ENCODE measurements at regions not wholly inside any gene's neighbourhood (a gene's known extent, or its start where the extent isn't known, plus 50 kb on each side); places are given as distances from the start of the nearest gene placed in this dataset.

DNA sequence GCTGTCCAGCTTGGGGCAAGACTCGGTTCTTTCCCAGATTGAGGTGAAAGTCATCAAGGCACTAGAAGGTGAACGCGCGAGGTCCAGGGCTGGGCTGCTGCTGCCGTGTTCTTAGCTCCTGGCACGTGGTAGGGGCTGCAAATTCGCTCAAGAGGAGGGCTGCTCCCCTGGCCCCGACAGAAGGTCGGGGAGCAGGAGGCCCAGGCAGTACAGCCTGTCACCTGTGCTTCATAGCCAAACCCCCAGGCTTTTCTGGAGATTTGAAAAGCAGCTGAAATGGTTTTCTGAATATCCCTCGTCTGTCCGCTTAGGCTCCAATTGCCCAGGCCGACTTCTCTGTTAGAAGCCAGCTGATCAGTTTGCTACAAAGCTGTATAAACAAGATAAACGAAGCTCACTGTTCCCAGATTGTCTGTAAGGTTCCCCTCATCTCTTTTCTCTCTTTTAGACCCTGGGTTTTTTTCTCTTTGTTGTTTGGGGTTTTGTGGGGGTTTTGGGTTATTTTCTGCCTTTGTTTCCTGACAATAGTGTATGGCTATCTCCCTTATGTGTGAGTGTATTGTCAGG is 60.0 kb upstream of the STX18 start:
- Histone ChIP-seq H3K36me3 (ENCODE audit: control insufficient read depth in 2 of 3, insufficient read depth in 3 of 3, low read length in 3 of 3) (no peaks in the 10 kb centered on the region), H3K27ac (ENCODE audit: low read depth, low read length) (no peak overlapping the region), H3K4me3 (ENCODE audit: low read length) (no peak overlapping the region), H3K4me1 (ENCODE audit: control insufficient read depth in 2 of 2, insufficient read depth in 2 of 2, low read length in 2 of 2) (no peaks in the 10 kb centered on the region), H3K27me3 (ENCODE audit: control insufficient read depth in 2 of 2, insufficient read depth in 2 of 2, low read length in 2 of 2) (no peaks in the 10 kb centered on the region), H3K9me3 (ENCODE audit: control insufficient read depth in 2 of 3, low read length in 3 of 3) (no peaks in the 10 kb centered on the region)
- ChIA-PET CTCF (no interaction called here), POLR2A (no interaction called here)
- no peak overlapping the region for H3K27ac Mint-ChIP-seq
- DNase-seq, result no peak
- H3K4me1 Mint-ChIP-seq, result peaks cover 0 to 3% (median 0%) of the 10 kb centered on the region in 7 donors
- H3K9me3 Mint-ChIP-seq, result peaks cover 0 to 3% (median 0%) of the 10 kb centered on the region in 11 donors
- H3K4me3 Mint-ChIP-seq, result no peak overlapping the region
- no peak for ATAC-seq
- H3K36me3 Mint-ChIP-seq, result peaks cover 0 to 30% (median 18%) of the 10 kb centered on the region in 5 donors
- intact Hi-C loops (cut with micrococcal nuclease), result no loop called here
- no peaks in the 10 kb centered on the region for H3K27me3 Mint-ChIP-seq

- Mint-ChIP-seq H3K4me3 (no peak overlapping the region), H3K27me3 (no peaks in the 10 kb centered on the region), H3K4me1 (peaks cover 0 to 3% (median 0%) of the 10 kb centered on the region in 7 donors), H3K36me3 (peaks cover 3 to 44% (median 31%) of the 10 kb centered on the region in 5 donors), H3K27ac (no peak overlapping the region), H3K9me3 (peaks cover 2 to 22% (median 8%) of the 10 kb centered on the region in 11 donors)
- Histone ChIP-seq H3K27ac (ENCODE audit: low read depth, low read length) (no peak overlapping the region), H3K9me3 (ENCODE audit: control insufficient read depth in 2 of 3, low read length in 3 of 3) (peaks cover 0 to 7% (median 0%) of the 10 kb centered on the region in 3 experiments), H3K27me3 (ENCODE audit: control insufficient read depth in 2 of 2, insufficient read depth in 2 of 2, low read length in 2 of 2) (no peaks in the 10 kb centered on the region), H3K36me3 (ENCODE audit: control insufficient read depth in 2 of 3, insufficient read depth in 3 of 3, low read length in 3 of 3) (no peaks in the 10 kb centered on the region), H3K4me3 (ENCODE audit: low read length) (no peak overlapping the region), H3K4me1 (ENCODE audit: control insufficient read depth in 2 of 2, insufficient read depth in 2 of 2, low read length in 2 of 2) (no peaks in the 10 kb centered on the region)
- intact Hi-C loops (cut with micrococcal nuclease), result no loop called here
- ChIA-PET POLR2A (no interaction called here), CTCF (no interaction called here)
- ATAC-seq (no peak), DNase-seq (no peak)
Observed at GRCh38 chr4:4599481-4600275, 57.8 kb upstream of the STX18 start.

GRCh38 chr4:4598851-4599411 is 57.1 kb upstream of the STX18 start:
- Histone ChIP-seq H3K9me3 (ENCODE audit: control insufficient read depth in 2 of 3, low read length in 3 of 3) (peaks cover 0 to 9% (median 0%) of the 10 kb centered on the region in 3 experiments), H3K27ac (ENCODE audit: low read depth, low read length) (no peak overlapping the region), H3K27me3 (ENCODE audit: control insufficient read depth in 2 of 2, insufficient read depth in 2 of 2, low read length in 2 of 2) (no peaks in the 10 kb centered on the region), H3K4me1 (ENCODE audit: control insufficient read depth in 2 of 2, insufficient read depth in 2 of 2, low read length in 2 of 2) (no peaks in the 10 kb centered on the region), H3K4me3 (ENCODE audit: low read length) (no peak overlapping the region), H3K36me3 (ENCODE audit: control insufficient read depth in 2 of 3, insufficient read depth in 3 of 3, low read length in 3 of 3) (no peaks in the 10 kb centered on the region)
- Mint-ChIP-seq H3K9me3 (peaks cover 3 to 29% (median 14%) of the 10 kb centered on the region in 11 donors), H3K27ac (no peak overlapping the region), H3K27me3 (no peaks in the 10 kb centered on the region), H3K36me3 (peaks cover 3 to 51% (median 38%) of the 10 kb centered on the region in 5 donors), H3K4me1 (peaks cover 0 to 3% (median 0%) of the 10 kb centered on the region in 7 donors), H3K4me3 (no peak overlapping the region)
- intact Hi-C loops (cut with micrococcal nuclease), result no loop called here
- DNase-seq, result no peak
- ChIA-PET POLR2A (no interaction called here), CTCF (no interaction called here)
- peak; percentile 18 for ATAC-seq

- Histone ChIP-seq H3K36me3 (ENCODE audit: control insufficient read depth in 2 of 3, insufficient read depth in 3 of 3, low read length in 3 of 3) (no peaks in the 10 kb centered on the region), H3K4me3 (ENCODE audit: low read length) (no peak overlapping the region), H3K27ac (ENCODE audit: low read depth, low read length) (no peak overlapping the region), H3K27me3 (ENCODE audit: control insufficient read depth in 2 of 2, insufficient read depth in 2 of 2, low read length in 2 of 2) (no peaks in the 10 kb centered on the region), H3K4me1 (ENCODE audit: control insufficient read depth in 2 of 2, insufficient read depth in 2 of 2, low read length in 2 of 2) (no peaks in the 10 kb centered on the region), H3K9me3 (ENCODE audit: control insufficient read depth in 2 of 3, low read length in 3 of 3) (peaks cover 0 to 9% (median 0%) of the 10 kb centered on the region in 3 experiments)
- H3K27me3 Mint-ChIP-seq, result no peaks in the 10 kb centered on the region
- CTCF ChIA-PET, result no interaction called here
- H3K4me1 Mint-ChIP-seq, result no peaks in the 10 kb centered on the region
- DNase-seq (no peak), ATAC-seq (no peak)
- H3K9me3 Mint-ChIP-seq, result peaks cover 0 to 47% (median 19%) of the 10 kb centered on the region in 11 donors
- intact Hi-C loops (cut with micrococcal nuclease), result no loop called here
- no peak overlapping the region for H3K27ac Mint-ChIP-seq
- POLR2A ChIA-PET, result no interaction called here
- H3K36me3 Mint-ChIP-seq, result peaks cover 4 to 64% (median 48%) of the 10 kb centered on the region in 5 donors
- no peak overlapping the region for H3K4me3 Mint-ChIP-seq
Observed at GRCh38 chr4:4596720-4597119, 54.9 kb upstream of the STX18 start.

- H3K36me3 Mint-ChIP-seq, result peaks cover 4 to 66% (median 55%) of the 10 kb centered on the region in 5 donors
- H3K4me3 Mint-ChIP-seq, result no peak overlapping the region
- H3K27ac Mint-ChIP-seq, result no peak overlapping the region
- no peak for DNase-seq
- H3K9me3 Mint-ChIP-seq, result peaks cover 0 to 48% (median 19%) of the 10 kb centered on the region in 11 donors
- no peaks in the 10 kb centered on the region for H3K27me3 Mint-ChIP-seq
- no peaks in the 10 kb centered on the region for H3K4me1 ChIP-seq (ENCODE audit: control insufficient read depth in 2 of 2, insufficient read depth in 2 of 2, low read length in 2 of 2)
- intact Hi-C loops (cut with micrococcal nuclease), result no loop called here
- ATAC-seq, result no peak
- no peaks in the 10 kb centered on the region for H3K27me3 ChIP-seq (ENCODE audit: control insufficient read depth in 2 of 2, insufficient read depth in 2 of 2, low read length in 2 of 2)
- H3K36me3 ChIP-seq (ENCODE audit: control insufficient read depth in 2 of 3, insufficient read depth in 3 of 3, low read length in 3 of 3), result no peaks in the 10 kb centered on the region
- no peak overlapping the region for H3K4me3 ChIP-seq (ENCODE audit: low read length)
- CTCF ChIA-PET, result no interaction called here
- H3K4me1 Mint-ChIP-seq, result no peaks in the 10 kb centered on the region
- H3K9me3 ChIP-seq (ENCODE audit: control insufficient read depth in 2 of 3, low read length in 3 of 3), result peaks cover 0 to 9% (median 0%) of the 10 kb centered on the region in 3 experiments
- POLR2A ChIA-PET, result no interaction called here
- H3K27ac ChIP-seq (ENCODE audit: low read depth, low read length), result no peak overlapping the region
Observed at GRCh38 chr4:4595252-4595651, 53.4 kb upstream of the STX18 start.

DNA sequence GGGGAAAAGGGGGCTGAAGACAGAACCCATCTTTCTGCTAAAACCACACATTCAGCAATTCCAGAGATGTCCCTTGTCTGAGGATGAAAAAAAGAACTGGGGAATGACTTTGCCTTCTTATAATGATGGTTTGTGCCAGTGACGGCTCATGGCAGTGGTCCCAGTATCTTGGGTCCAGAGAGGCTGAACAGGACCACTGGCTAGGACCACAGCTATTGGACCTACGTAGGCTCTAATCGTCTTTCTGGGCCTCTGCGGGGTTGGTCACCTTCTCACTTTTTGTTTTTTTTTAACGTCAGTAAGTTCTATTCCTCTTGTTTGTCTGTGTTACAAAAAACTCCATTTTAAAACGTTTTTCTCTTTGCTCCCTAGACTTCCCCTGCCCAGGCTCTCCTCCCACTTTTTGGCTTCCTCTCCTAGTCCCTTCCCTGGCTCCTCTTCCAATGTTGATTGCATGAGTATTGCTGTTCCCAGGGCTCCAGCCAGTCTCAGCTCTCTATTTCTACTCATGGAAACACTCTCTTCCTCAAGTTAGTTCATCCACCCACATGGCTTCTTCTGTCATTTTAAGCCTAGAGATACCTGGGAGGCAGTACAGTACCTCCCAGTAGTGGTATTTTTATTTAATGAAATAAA is 52.6 kb upstream of the STX18 start:
- peaks cover 4 to 66% (median 56%) of the 10 kb centered on the region in 5 donors for H3K36me3 Mint-ChIP-seq
- CTCF ChIA-PET, result no interaction called here

More for the DNA sequence above, 52.6 kb upstream of the STX18 start:
- ATAC-seq, result no peak
- Histone ChIP-seq H3K27ac (ENCODE audit: low read depth, low read length) (no peak overlapping the region), H3K36me3 (ENCODE audit: control insufficient read depth in 2 of 3, insufficient read depth in 3 of 3, low read length in 3 of 3) (no peaks in the 10 kb centered on the region), H3K4me3 (ENCODE audit: low read length) (no peak overlapping the region), H3K27me3 (ENCODE audit: control insufficient read depth in 2 of 2, insufficient read depth in 2 of 2, low read length in 2 of 2) (no peaks in the 10 kb centered on the region), H3K9me3 (ENCODE audit: control insufficient read depth in 2 of 3, low read length in 3 of 3) (peaks cover 0 to 9% (median 0%) of the 10 kb centered on the region in 3 experiments), H3K4me1 (ENCODE audit: control insufficient read depth in 2 of 2, insufficient read depth in 2 of 2, low read length in 2 of 2) (no peaks in the 10 kb centered on the region)
- POLR2A ChIA-PET, result no interaction called here
- H3K4me1 Mint-ChIP-seq, result no peaks in the 10 kb centered on the region
- intact Hi-C loops (cut with micrococcal nuclease), result no loop called here
- H3K4me3 Mint-ChIP-seq, result no peak overlapping the region
- peaks cover 0 to 48% (median 19%) of the 10 kb centered on the region in 11 donors for H3K9me3 Mint-ChIP-seq
- no peak overlapping the region for H3K27ac Mint-ChIP-seq
- no peaks in the 10 kb centered on the region for H3K27me3 Mint-ChIP-seq
- DNase-seq, result no peak

All from naive thymus-derived CD4-positive, alpha-beta T cell (primary cell).